Epithelial cell of esophagus (primary cell): ENCODE measurements at regions not wholly inside any gene's neighbourhood (a gene's known extent, or its start where the extent isn't known, plus 50 kb on each side); places are given as distances from the start of the nearest gene placed in this dataset.

Experiments
- DNase-seq: peaks from one replicate; pipeline ENCODE4 v3.0.0; 2010; ENCODE audit warnings: low read depth
- H3K4me3 ChIP-seq: 2 replicates; pipeline ENCODE4 v1.5.1; 2011; ENCODE audit warnings: mild to moderate bottlenecking, low read length, control low read depth
- CTCF ChIP-seq: IDR thresholded peaks from 2 replicates; pipeline ENCODE4 v1.5.1; 2011; ENCODE audit warnings: low read depth, mild to moderate bottlenecking, low read length, control low read depth, inconsistent platforms; ENCODE audit not compliant: insufficient read depth; ENCODE audit errors: missing control alignments

- DNase-seq, result no peak
- H3K4me3 ChIP-seq, result no peak overlapping the region
- no peak for TF ChIP-seq CTCF
Observed at GRCh38 chr2:2566396-2567323, 235.6 kb upstream of the MYT1L start.

- H3K4me3 ChIP-seq, result no peak overlapping the region
- TF ChIP-seq CTCF, result no peak
- DNase-seq, result no peak
Observed at GRCh38 chr2:2565671-2566070, 234.6 kb upstream of the MYT1L start.

GRCh38 chr2:2564300-2565078 lies 233.4 kb upstream of the MYT1L start:
- DNase-seq, result no peak
- no peak overlapping the region for H3K4me3 ChIP-seq
- no peak for TF ChIP-seq CTCF

GRCh38 chr2:2563309-2563860 lies 232.3 kb upstream of the MYT1L start:
- TF ChIP-seq CTCF, result no peak
- no peak for DNase-seq
- no peak overlapping the region for H3K4me3 ChIP-seq

GRCh38 chr2:2562867-2563266 lies 231.8 kb upstream of the MYT1L start:
- TF ChIP-seq CTCF, result no peak

GRCh38 chr2:2561346-2562095 lies 230.4 kb upstream of the MYT1L start:
- no peak for TF ChIP-seq CTCF
- H3K4me3 ChIP-seq, result no peak overlapping the region
- DNase-seq, result no peak

More at GRCh38 chr2:2562867-2563266, 231.8 kb upstream of the MYT1L start:
- no peak overlapping the region for H3K4me3 ChIP-seq
- no peak for DNase-seq
